Uterus (tissue), 3 donors: ENCODE measurements at regions not wholly inside any gene's neighbourhood (a gene's known extent, or its start where the extent isn't known, plus 50 kb on each side); places are given as distances from the start of the nearest gene placed in this dataset.

Source experiments
- DNase-seq, 2 donors: peaks; one replicate each; pipeline ENCODE4 v3.0.0-alpha.2; 2019 to 2020
- H3K27ac ChIP-seq, 2 donors: fragments of 200-600 bp; sonication (generic); 1 replicate in 1 of 2; 2 replicates in 1 of 2; pipeline ENCODE4 v1.5.1; 2016 to 2018
- H3K27me3 ChIP-seq, 2 donors: fragments of 200-600 bp; sonication (generic); one replicate each; pipeline ENCODE4 v1.5.1; 2018 to 2019; ENCODE audit warnings: control low read depth in 1 of 2
- H3K36me3 ChIP-seq, 2 donors: fragments of 200-600 bp; sonication (generic); one replicate each; pipeline ENCODE4 v1.5.1; 2019; ENCODE audit warnings: control low read depth in 1 of 2
- H3K4me1 ChIP-seq, 2 donors: fragments of 200-600 bp; sonication (generic); one replicate each; pipeline ENCODE4 v1.5.1; 2018 to 2019; ENCODE audit warnings: control low read depth in 1 of 2
- H3K4me3 ChIP-seq, 2 donors: fragments of 200-600 bp; sonication (generic); 1 replicate in 1 of 2; 2 replicates in 1 of 2; pipeline ENCODE4 v1.5.1; 2018 to 2019; ENCODE audit warnings: mild to moderate bottlenecking in 1 of 2
- H3K9me3 ChIP-seq, 2 donors: fragments of 200-600 bp; sonication (generic); one replicate each; pipeline ENCODE4 v1.5.1; 2019; ENCODE audit warnings: control low read depth in 1 of 2
- CTCF ChIP-seq, 4 experiments: fragments of 200-600 bp in 2 of 4; fragments of 450-650 bp in 2 of 4; sonication (generic) in 2 of 4; IDR thresholded peaks; one replicate each; pipeline ENCODE4 v1.5.1; 2016 to 2019; ENCODE audit warnings: antibody characterized with exemption in 4 of 4, mild to moderate bottlenecking in 2 of 4, moderate library complexity in 1 of 4
- POLR2A ChIP-seq, 2 donors: fragments of 450-650 bp; IDR thresholded peaks; one replicate each; pipeline ENCODE4 v1.6.1; 2016; ENCODE audit warnings: antibody characterized with exemption in 2 of 2, mild to moderate bottlenecking in 1 of 2, moderate library complexity in 1 of 2
- intact Hi-C: fragments of 100-400 bp; cut with DNase I; formaldehyde crosslinking; loops from one replicate; pipeline ENCODE4 v1.15.1; 2023; ENCODE audit warnings: low total_unique reads
- donor health status: DM: yes; HTN: yes; CAD: no.

GRCh38 chr7:68998136-68998535 is 600.1 kb upstream of the AUTS2 start:
- intact Hi-C loops, result no loop called here
- Histone ChIP-seq H3K27ac (no peak overlapping the region), H3K36me3 (no peaks in the 10 kb centered on the region), H3K4me3 (no peak overlapping the region), H3K27me3 (no peaks in the 10 kb centered on the region), H3K4me1 (no peaks in the 10 kb centered on the region), H3K9me3 (peaks cover 0 to 7% of the 10 kb centered on the region in 2 donors)
- TF ChIP-seq CTCF (IDR thresholded peaks at IDR 0.05) (no peak), POLR2A (IDR thresholded peaks at IDR 0.05) (no peak)
- no peak for DNase-seq

GRCh38 chr7:69002416-69002815 is 595.9 kb upstream of the AUTS2 start:
- no peak for TF ChIP-seq CTCF (IDR thresholded peaks at IDR 0.05)
- TF ChIP-seq POLR2A (IDR thresholded peaks at IDR 0.05), result no peak
- H3K4me3 ChIP-seq, result no peak overlapping the region
- DNase-seq, result no peak

GRCh38 chr7:69012149-69012548 is 586.1 kb upstream of the AUTS2 start:
- TF ChIP-seq POLR2A (IDR thresholded peaks at IDR 0.05) (no peak), CTCF (IDR thresholded peaks at IDR 0.05) (no peak)
- intact Hi-C loops, result no loop called here
- no peak overlapping the region for H3K4me3 ChIP-seq
- H3K9me3 ChIP-seq, result no peaks in the 10 kb centered on the region
- no peak overlapping the region for H3K27ac ChIP-seq
- no peaks in the 10 kb centered on the region for H3K27me3 ChIP-seq
- no peaks in the 10 kb centered on the region for H3K4me1 ChIP-seq
- DNase-seq, result no peak
- H3K36me3 ChIP-seq, result no peaks in the 10 kb centered on the region

More at GRCh38 chr7:69002416-69002815, 595.9 kb upstream of the AUTS2 start:
- Histone ChIP-seq H3K4me1 (no peaks in the 10 kb centered on the region), H3K36me3 (no peaks in the 10 kb centered on the region), H3K27me3 (no peaks in the 10 kb centered on the region), H3K27ac (no peak overlapping the region), H3K9me3 (peaks cover 0 to 7% of the 10 kb centered on the region in 2 donors)
- intact Hi-C loops, result no loop called here

- DNase-seq, result no peak
- Histone ChIP-seq H3K9me3 (no peaks in the 10 kb centered on the region), H3K27me3 (no peaks in the 10 kb centered on the region), H3K4me1 (no peaks in the 10 kb centered on the region), H3K36me3 (no peaks in the 10 kb centered on the region), H3K27ac (no peak overlapping the region), H3K4me3 (no peak overlapping the region)
- TF ChIP-seq CTCF (IDR thresholded peaks at IDR 0.05) (no peak), POLR2A (IDR thresholded peaks at IDR 0.05) (no peak)
- intact Hi-C loops, result no loop called here
Measured at GRCh38 chr7:69017208-69017607, 581.1 kb upstream of the AUTS2 start.

GRCh38 chr7:69018200-69018599 is 580.1 kb upstream of the AUTS2 start:
- Histone ChIP-seq H3K9me3 (no peaks in the 10 kb centered on the region), H3K4me1 (no peaks in the 10 kb centered on the region), H3K4me3 (no peak overlapping the region), H3K27me3 (no peaks in the 10 kb centered on the region), H3K36me3 (no peaks in the 10 kb centered on the region), H3K27ac (no peak overlapping the region)
- DNase-seq, result no peak
- intact Hi-C loops, result no loop called here
- TF ChIP-seq POLR2A (IDR thresholded peaks at IDR 0.05) (no peak), CTCF (IDR thresholded peaks at IDR 0.05) (no peak)
